ENCODE measurements at regions not wholly inside any gene's neighbourhood (a gene's known extent, or its start where the extent isn't known, plus 50 kb on each side); places are given as distances from the start of the nearest gene placed in this dataset.

GRCh38 chr6:82487895-82488294, 124.3 kb downstream of the TPBG start:
- TF ChIP-seq EP300 (IDR thresholded peaks at IDR 0.05; ENCODE audit: borderline replicate concordance) (no peak), CEBPB (IDR thresholded peaks at IDR 0.05) (no peak), NFIC (IDR thresholded peaks at IDR 0.05) (no peak), FOXM1 (IDR thresholded peaks at IDR 0.05; ENCODE audit: borderline replicate concordance, low read depth) (no peak), YY1 (IDR thresholded peaks at IDR 0.05; ENCODE audit: low read depth) (no peak), REST (IDR thresholded peaks at IDR 0.05; ENCODE audit: low read depth) (no peak), CREB1 (IDR thresholded peaks at IDR 0.05; ENCODE audit: low read depth) (no peak), TEAD4 (IDR thresholded peaks at IDR 0.05) (no peak), TAF1 (IDR thresholded peaks at IDR 0.05; ENCODE audit: low read depth) (no peak), TCF12 (IDR thresholded peaks at IDR 0.05; ENCODE audit: low read depth) (no peak)

- TF ChIP-seq REST (IDR thresholded peaks at IDR 0.05; ENCODE audit: low read depth) (no peak), RAD21 (IDR thresholded peaks at IDR 0.05; ENCODE audit: low read depth) (no peak), TAF1 (IDR thresholded peaks at IDR 0.05; ENCODE audit: low read depth) (no peak), USF1 (IDR thresholded peaks at IDR 0.05) (no peak)
Measured at GRCh38 chr6:82488403-82488802, 124.8 kb downstream of the TPBG start.

- TF ChIP-seq RAD21 (IDR thresholded peaks at IDR 0.05; ENCODE audit: low read depth) = no peak
- TF ChIP-seq USF1 (IDR thresholded peaks at IDR 0.05) = no peak
- no peak for TF ChIP-seq CREB1 (IDR thresholded peaks at IDR 0.05; ENCODE audit: low read depth)
- no peak for TF ChIP-seq FOXM1 (IDR thresholded peaks at IDR 0.05; ENCODE audit: borderline replicate concordance, low read depth)
- no peak for TF ChIP-seq YY1 (IDR thresholded peaks at IDR 0.05; ENCODE audit: low read depth)
- no peak for TF ChIP-seq TEAD4 (IDR thresholded peaks at IDR 0.05)
- no peak for TF ChIP-seq CEBPB (IDR thresholded peaks at IDR 0.05)
- no peak for TF ChIP-seq MAX (IDR thresholded peaks at IDR 0.05)
- TF ChIP-seq EP300 (IDR thresholded peaks at IDR 0.05; ENCODE audit: borderline replicate concordance) = no peak
- TF ChIP-seq EGR1 (IDR thresholded peaks at IDR 0.05) = no peak
- TF ChIP-seq ZBTB7A (IDR thresholded peaks at IDR 0.05; ENCODE audit: low read depth) = no peak
- TF ChIP-seq NFIC (IDR thresholded peaks at IDR 0.05) = no peak
- no peak for TF ChIP-seq TCF12 (IDR thresholded peaks at IDR 0.05; ENCODE audit: low read depth)
- no peak for TF ChIP-seq REST (IDR thresholded peaks at IDR 0.05; ENCODE audit: low read depth)
Measured at GRCh38 chr6:82492134-82492533, 128.5 kb downstream of the TPBG start.

GRCh38 chr6:82493467-82493866, 129.8 kb downstream of the TPBG start:
- TF ChIP-seq YY1 (IDR thresholded peaks at IDR 0.05; ENCODE audit: low read depth) = no peak
- TF ChIP-seq NFIC (IDR thresholded peaks at IDR 0.05) = no peak
- TF ChIP-seq MAX (IDR thresholded peaks at IDR 0.05) = no peak
- TF ChIP-seq USF1 (IDR thresholded peaks at IDR 0.05) = no peak
- no peak for TF ChIP-seq ZBTB7A (IDR thresholded peaks at IDR 0.05; ENCODE audit: low read depth)
- TF ChIP-seq TEAD4 (IDR thresholded peaks at IDR 0.05) = no peak
- no peak for TF ChIP-seq CEBPB (IDR thresholded peaks at IDR 0.05)
- TF ChIP-seq TAF1 (IDR thresholded peaks at IDR 0.05; ENCODE audit: low read depth) = no peak
- no peak for TF ChIP-seq TCF12 (IDR thresholded peaks at IDR 0.05; ENCODE audit: low read depth)
- no peak for TF ChIP-seq EP300 (IDR thresholded peaks at IDR 0.05; ENCODE audit: borderline replicate concordance)
- TF ChIP-seq FOXM1 (IDR thresholded peaks at IDR 0.05; ENCODE audit: borderline replicate concordance, low read depth) = no peak
- no peak for TF ChIP-seq CREB1 (IDR thresholded peaks at IDR 0.05; ENCODE audit: low read depth)
- TF ChIP-seq REST (IDR thresholded peaks at IDR 0.05; ENCODE audit: low read depth) = no peak
- TF ChIP-seq RAD21 (IDR thresholded peaks at IDR 0.05; ENCODE audit: low read depth) = no peak
- TF ChIP-seq EGR1 (IDR thresholded peaks at IDR 0.05) = no peak
